ENCODE measurements at regions not wholly inside any gene's neighbourhood (a gene's known extent, or its start where the extent isn't known, plus 50 kb on each side); places are given as distances from the start of the nearest gene placed in this dataset.

- H3K23ac ChIP-seq (ENCODE audit: insufficient read length) = no peak overlapping the region
- ChIA-PET CTCF (ENCODE audit: partially characterized antibody) (interaction anchor here (0.7 to 1.2 kb wide), 3 partner anchors 9 to 1059 kb away, joined by 3 to 4 read pairs (median 3); no protein-coding TSS in a partner anchor), POLR2A (ENCODE audit: partially characterized antibody) (no interaction called here)
- H2BK5ac ChIP-seq (ENCODE audit: low read depth, low read length) = no peak overlapping the region
- no peak overlapping the region for H3K27ac ChIP-seq (ENCODE audit: low read depth, low read length)
- DNase-seq (ENCODE audit: low read depth in 1 of 2, low spot score in 2 of 2) = no peak
- H4K91ac ChIP-seq (replicated peaks; ENCODE audit: insufficient read length, low read length) = no peak overlapping the region
- 88% methylated on average over 2 of the region's 2 CpGs; no CpG with 5 or more reads in 1 of the 2 experiments for WGBS, 2 experiments (ENCODE audit: extremely low coverage in 1 of 2, insufficient coverage in 1 of 2, insufficient read length in 1 of 2, insufficient replicate concordance in 2 of 2, low coverage in 1 of 2, low lambda C conversion rate in 2 of 2, missing lambda C conversion rate in 1 of 2)
- H3K4me1 ChIP-seq (replicated peaks in 1 of 4; ENCODE audit: control insufficient read depth in 3 of 4, insufficient read depth in 4 of 4, low read length in 3 of 4) = no peaks in the 10 kb centered on the region
- H2BK12ac ChIP-seq (ENCODE audit: low read depth, low read length) = no peak overlapping the region
- H3K9me3 ChIP-seq (ENCODE audit: insufficient read depth in 2 of 2, low read depth in 1 of 2, low read length in 1 of 2) = peaks cover 17% of the 10 kb centered on the region in 2 experiments
- no peak overlapping the region for H3K56ac ChIP-seq (replicated peaks; ENCODE audit: insufficient read length, low read depth, low read length)
- H4K8ac ChIP-seq (ENCODE audit: extremely low read depth, insufficient read depth, low read length) = no peak overlapping the region
- no peak for FAIRE-seq
- H3K79me1 ChIP-seq (ENCODE audit: low read depth, low read length) = no peaks in the 10 kb centered on the region
- no peak overlapping the region for H3K4me2 ChIP-seq (ENCODE audit: insufficient read depth in 1 of 2, low read depth in 2 of 2, low read length in 2 of 2)
- H2BK15ac ChIP-seq (ENCODE audit: low read length) = no peak overlapping the region
- no peak overlapping the region for H2BK20ac ChIP-seq (ENCODE audit: low read length)
- no peak overlapping the region for H2BK120ac ChIP-seq (replicated peaks; ENCODE audit: low read depth, low read length)
- H3K36me3 ChIP-seq (ENCODE audit: control insufficient read depth in 2 of 4, insufficient read depth in 4 of 4, low read length in 3 of 4) = no peaks in the 10 kb centered on the region; a peak in 1 of 8 replicates
- no peak overlapping the region for H3K14ac ChIP-seq (ENCODE audit: insufficient read length)
- no peaks in the 10 kb centered on the region for H3K23me2 ChIP-seq (ENCODE audit: low read depth, low read length)
- no peak overlapping the region for H3K4ac ChIP-seq (replicated peaks; ENCODE audit: insufficient read length, low read depth, low read length)
- no peak overlapping the region for H3K9ac ChIP-seq (replicated peaks in 1 of 4; ENCODE audit: extremely low read depth in 1 of 4, low read depth in 3 of 4, low read length in 3 of 4)
- H3K18ac ChIP-seq (ENCODE audit: extremely low read depth, low read length) = no peak overlapping the region
- no peaks in the 10 kb centered on the region for H3K79me2 ChIP-seq (ENCODE audit: control insufficient read depth in 1 of 2, insufficient read depth in 2 of 2, low read length in 2 of 2)
- H2AK5ac ChIP-seq (ENCODE audit: low read depth, low read length) = no peak overlapping the region
- H2AFZ ChIP-seq (ENCODE audit: low read length) = no peak overlapping the region
- no peak overlapping the region for H4K5ac ChIP-seq (ENCODE audit: insufficient read length, low read depth, low read length)
- H3K27me3 ChIP-seq (replicated peaks in 1 of 4; ENCODE audit: control insufficient read depth in 3 of 4, extremely low read depth in 1 of 4, insufficient read depth in 3 of 4, low read length in 3 of 4) = no peaks in the 10 kb centered on the region
- no peaks in the 10 kb centered on the region for H4K20me1 ChIP-seq (replicated peaks in 1 of 2; ENCODE audit: control insufficient read depth in 1 of 2, insufficient read depth in 2 of 2, low read length in 2 of 2)
- no peak overlapping the region for H3K4me3 ChIP-seq (ENCODE audit: extremely low read depth in 1 of 4, insufficient read depth in 2 of 4, low read depth in 3 of 4, low read length in 4 of 4)
- TF ChIP-seq ATF3 (IDR thresholded peaks at IDR 0.05; ENCODE audit: insufficient read depth, low read depth, low read length) (no peak), RNF2 (IDR thresholded peaks at IDR 0.05; ENCODE audit: borderline replicate concordance, low read depth, low read length, missing control alignments, poor library complexity, severe bottlenecking) (no peak), HDAC6 (IDR thresholded peaks at IDR 0.05; ENCODE audit: low read depth, low read length) (no peak), CEBPB (IDR thresholded peaks at IDR 0.05; ENCODE audit: low read depth, low read length) (no peak), TEAD4 (IDR thresholded peaks at IDR 0.05; ENCODE audit: low read depth, low read length) (no peak), BRCA1 (IDR thresholded peaks at IDR 0.05; ENCODE audit: low read depth, low read length) (no peak), TAF1 (IDR thresholded peaks at IDR 0.05; ENCODE audit: low read depth, low read length) (no peak), NANOG (IDR thresholded peaks at IDR 0.05; ENCODE audit: insufficient read depth, low read depth, low read length, poor library complexity, severe bottlenecking) (no peak), SRF (IDR thresholded peaks at IDR 0.05; ENCODE audit: low read depth, low read length) (no peak), POLR2AphosphoS5 (IDR thresholded peaks at IDR 0.05; ENCODE audit: low read depth, low read length) (no peak), NRF1 (IDR thresholded peaks at IDR 0.05; ENCODE audit: low read depth, low read length) (no peak)
- TF ChIP-seq, protein P1, sequence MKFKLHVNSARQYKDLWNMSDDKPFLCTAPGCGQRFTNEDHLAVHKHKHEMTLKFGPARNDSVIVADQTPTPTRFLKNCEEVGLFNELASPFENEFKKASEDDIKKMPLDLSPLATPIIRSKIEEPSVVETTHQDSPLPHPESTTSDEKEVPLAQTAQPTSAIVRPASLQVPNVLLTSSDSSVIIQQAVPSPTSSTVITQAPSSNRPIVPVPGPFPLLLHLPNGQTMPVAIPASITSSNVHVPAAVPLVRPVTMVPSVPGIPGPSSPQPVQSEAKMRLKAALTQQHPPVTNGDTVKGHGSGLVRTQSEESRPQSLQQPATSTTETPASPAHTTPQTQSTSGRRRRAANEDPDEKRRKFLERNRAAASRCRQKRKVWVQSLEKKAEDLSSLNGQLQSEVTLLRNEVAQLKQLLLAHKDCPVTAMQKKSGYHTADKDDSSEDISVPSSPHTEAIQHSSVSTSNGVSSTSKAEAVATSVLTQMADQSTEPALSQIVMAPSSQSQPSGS (IDR thresholded peaks at IDR 0.05; ENCODE audit: low read length) = no peak
Measured at GRCh38 chr12:17999174-17999801, 90.7 kb downstream of the RERGL start.

All from H1 (cell line).